ENCODE measurements at regions not wholly inside any gene's neighbourhood (a gene's known extent, or its start where the extent isn't known, plus 50 kb on each side); places are given as distances from the start of the nearest gene placed in this dataset.

DNA sequence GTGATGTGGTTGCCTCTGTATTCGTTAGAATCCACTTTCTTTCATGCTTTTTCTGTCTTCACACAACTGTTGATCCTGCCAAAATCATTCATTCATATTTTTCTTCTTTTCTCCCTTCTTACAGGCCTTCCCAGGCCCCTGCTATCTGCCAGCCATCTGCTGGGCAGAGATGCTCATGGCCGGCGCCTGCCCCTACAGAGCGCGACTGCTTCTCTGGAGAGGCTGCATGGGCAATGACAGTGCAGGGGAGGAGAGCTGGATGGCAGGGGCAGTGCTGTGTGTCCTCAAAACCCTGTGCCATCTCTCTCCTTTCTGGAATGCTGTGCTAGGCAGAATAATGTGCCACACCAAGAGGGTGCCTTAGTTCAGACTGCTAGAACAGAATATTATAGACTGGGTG lies 125.2 kb downstream of the INHBB start:
- TF ChIP-seq, protein P1, sequence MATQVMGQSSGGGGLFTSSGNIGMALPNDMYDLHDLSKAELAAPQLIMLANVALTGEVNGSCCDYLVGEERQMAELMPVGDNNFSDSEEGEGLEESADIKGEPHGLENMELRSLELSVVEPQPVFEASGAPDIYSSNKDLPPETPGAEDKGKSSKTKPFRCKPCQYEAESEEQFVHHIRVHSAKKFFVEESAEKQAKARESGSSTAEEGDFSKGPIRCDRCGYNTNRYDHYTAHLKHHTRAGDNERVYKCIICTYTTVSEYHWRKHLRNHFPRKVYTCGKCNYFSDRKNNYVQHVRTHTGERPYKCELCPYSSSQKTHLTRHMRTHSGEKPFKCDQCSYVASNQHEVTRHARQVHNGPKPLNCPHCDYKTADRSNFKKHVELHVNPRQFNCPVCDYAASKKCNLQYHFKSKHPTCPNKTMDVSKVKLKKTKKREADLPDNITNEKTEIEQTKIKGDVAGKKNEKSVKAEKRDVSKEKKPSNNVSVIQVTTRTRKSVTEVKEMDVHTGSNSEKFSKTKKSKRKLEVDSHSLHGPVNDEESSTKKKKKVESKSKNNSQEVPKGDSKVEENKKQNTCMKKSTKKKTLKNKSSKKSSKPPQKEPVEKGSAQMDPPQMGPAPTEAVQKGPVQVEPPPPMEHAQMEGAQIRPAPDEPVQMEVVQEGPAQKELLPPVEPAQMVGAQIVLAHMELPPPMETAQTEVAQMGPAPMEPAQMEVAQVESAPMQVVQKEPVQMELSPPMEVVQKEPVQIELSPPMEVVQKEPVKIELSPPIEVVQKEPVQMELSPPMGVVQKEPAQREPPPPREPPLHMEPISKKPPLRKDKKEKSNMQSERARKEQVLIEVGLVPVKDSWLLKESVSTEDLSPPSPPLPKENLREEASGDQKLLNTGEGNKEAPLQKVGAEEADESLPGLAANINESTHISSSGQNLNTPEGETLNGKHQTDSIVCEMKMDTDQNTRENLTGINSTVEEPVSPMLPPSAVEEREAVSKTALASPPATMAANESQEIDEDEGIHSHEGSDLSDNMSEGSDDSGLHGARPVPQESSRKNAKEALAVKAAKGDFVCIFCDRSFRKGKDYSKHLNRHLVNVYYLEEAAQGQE (IDR thresholded peaks at IDR 0.05; ENCODE audit: borderline replicate concordance) = no peak
- TF ChIP-seq, protein P1 (CRISPR knock-in tag; IDR thresholded peaks at IDR 0.05; ENCODE audit: low read depth) = no peak
- TF ChIP-seq, protein P2, sequence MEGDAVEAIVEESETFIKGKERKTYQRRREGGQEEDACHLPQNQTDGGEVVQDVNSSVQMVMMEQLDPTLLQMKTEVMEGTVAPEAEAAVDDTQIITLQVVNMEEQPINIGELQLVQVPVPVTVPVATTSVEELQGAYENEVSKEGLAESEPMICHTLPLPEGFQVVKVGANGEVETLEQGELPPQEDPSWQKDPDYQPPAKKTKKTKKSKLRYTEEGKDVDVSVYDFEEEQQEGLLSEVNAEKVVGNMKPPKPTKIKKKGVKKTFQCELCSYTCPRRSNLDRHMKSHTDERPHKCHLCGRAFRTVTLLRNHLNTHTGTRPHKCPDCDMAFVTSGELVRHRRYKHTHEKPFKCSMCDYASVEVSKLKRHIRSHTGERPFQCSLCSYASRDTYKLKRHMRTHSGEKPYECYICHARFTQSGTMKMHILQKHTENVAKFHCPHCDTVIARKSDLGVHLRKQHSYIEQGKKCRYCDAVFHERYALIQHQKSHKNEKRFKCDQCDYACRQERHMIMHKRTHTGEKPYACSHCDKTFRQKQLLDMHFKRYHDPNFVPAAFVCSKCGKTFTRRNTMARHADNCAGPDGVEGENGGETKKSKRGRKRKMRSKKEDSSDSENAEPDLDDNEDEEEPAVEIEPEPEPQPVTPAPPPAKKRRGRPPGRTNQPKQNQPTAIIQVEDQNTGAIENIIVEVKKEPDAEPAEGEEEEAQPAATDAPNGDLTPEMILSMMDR (IDR thresholded peaks at IDR 0.05 in 2 of 3, conservative IDR thresholded peaks at IDR 0.05 in 1 of 3; ENCODE audit: insufficient read depth in 2 of 3, low read depth in 1 of 3, low read length in 3 of 3) = no peak
- TF ChIP-seq, protein P3, sequence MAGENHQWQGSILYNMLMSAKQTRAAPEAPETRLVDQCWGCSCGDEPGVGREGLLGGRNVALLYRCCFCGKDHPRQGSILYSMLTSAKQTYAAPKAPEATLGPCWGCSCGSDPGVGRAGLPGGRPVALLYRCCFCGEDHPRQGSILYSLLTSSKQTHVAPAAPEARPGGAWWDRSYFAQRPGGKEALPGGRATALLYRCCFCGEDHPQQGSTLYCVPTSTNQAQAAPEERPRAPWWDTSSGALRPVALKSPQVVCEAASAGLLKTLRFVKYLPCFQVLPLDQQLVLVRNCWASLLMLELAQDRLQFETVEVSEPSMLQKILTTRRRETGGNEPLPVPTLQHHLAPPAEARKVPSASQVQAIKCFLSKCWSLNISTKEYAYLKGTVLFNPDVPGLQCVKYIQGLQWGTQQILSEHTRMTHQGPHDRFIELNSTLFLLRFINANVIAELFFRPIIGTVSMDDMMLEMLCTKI (IDR thresholded peaks at IDR 0.05; ENCODE audit: partially characterized antibody) = no peak
- TF ChIP-seq TEAD2 (tag; IDR thresholded peaks at IDR 0.05) (no peak), NONO (IDR thresholded peaks at IDR 0.05; ENCODE audit: low read depth in 2 of 2, low read length in 1 of 2) (no peak)
